HL-60 (cell line): ENCODE measurements at regions not wholly inside any gene's neighbourhood (a gene's known extent, or its start where the extent isn't known, plus 50 kb on each side); places are given as distances from the start of the nearest gene placed in this dataset.

ENCODE experiments used
- DNase-seq, 2 experiments: peaks; one replicate each; pipeline ENCODE4 v3.0.0-alpha.2; 2010 to 2020; ENCODE audit warnings: low read depth in 1 of 2, low spot score in 1 of 2
- H3K27ac ChIP-seq: fragments of 250-450 bp; sonication (Bioruptor Pico); replicated peaks from 2 replicates; pipeline ENCODE4 v1.5.1; 2020; ENCODE audit warnings: mild to moderate bottlenecking, moderate library complexity
- H3K27me3 ChIP-seq: fragments of 250-450 bp; sonication (Bioruptor Pico); 2 replicates; pipeline ENCODE4 v1.5.1; 2021; ENCODE audit warnings: mild to moderate bottlenecking, moderate library complexity; ENCODE audit not compliant: insufficient read depth, poor library complexity, severe bottlenecking
- H3K4me3 ChIP-seq: replicated peaks from 2 replicates; pipeline ENCODE4 v1.5.1; 2011; ENCODE audit warnings: mild to moderate bottlenecking, control low read depth, low read length; ENCODE audit not compliant: insufficient read depth
- CTCF ChIP-seq: IDR thresholded peaks from one replicate; pipeline ENCODE4 v1.5.1; 2011; ENCODE audit warnings: low read length, control low read depth, inconsistent platforms; ENCODE audit not compliant: insufficient read depth
- GABPA ChIP-seq: IDR thresholded peaks from 2 replicates; pipeline ENCODE4 v1.6.1; 2012; ENCODE audit warnings: low read depth
- POLR2AphosphoS5 ChIP-seq: IDR thresholded peaks from 2 replicates; pipeline ENCODE4 v1.6.1; 2012; ENCODE audit warnings: low read depth
- REST ChIP-seq: IDR thresholded peaks from 2 replicates; pipeline ENCODE4 v1.6.1; 2012; ENCODE audit warnings: low read depth; ENCODE audit not compliant: insufficient replicate concordance
- SPI1 ChIP-seq: IDR thresholded peaks from 2 replicates; pipeline ENCODE4 v1.6.1; 2012; ENCODE audit warnings: low read depth, mild to moderate bottlenecking, borderline replicate concordance

GRCh38 chr13:95433537-95433936 is 119.0 kb upstream of the CLDN10 start:
- Histone ChIP-seq H3K27me3 (no peaks in the 10 kb centered on the region), H3K4me3 (no peak overlapping the region), H3K27ac (no peak overlapping the region)
- DNase-seq = no peak
- TF ChIP-seq SPI1 = no peak
- TF ChIP-seq REST = no peak
- TF ChIP-seq CTCF = no peak
- TF ChIP-seq POLR2AphosphoS5 = no peak
- no peak for TF ChIP-seq GABPA

GRCh38 chr13:95434111-95434510 is 118.4 kb upstream of the CLDN10 start:
- H3K27me3 ChIP-seq = no peaks in the 10 kb centered on the region
- no peak overlapping the region for H3K27ac ChIP-seq
- no peak for DNase-seq
- TF ChIP-seq SPI1 = no peak
- H3K4me3 ChIP-seq = no peak overlapping the region

DNA sequence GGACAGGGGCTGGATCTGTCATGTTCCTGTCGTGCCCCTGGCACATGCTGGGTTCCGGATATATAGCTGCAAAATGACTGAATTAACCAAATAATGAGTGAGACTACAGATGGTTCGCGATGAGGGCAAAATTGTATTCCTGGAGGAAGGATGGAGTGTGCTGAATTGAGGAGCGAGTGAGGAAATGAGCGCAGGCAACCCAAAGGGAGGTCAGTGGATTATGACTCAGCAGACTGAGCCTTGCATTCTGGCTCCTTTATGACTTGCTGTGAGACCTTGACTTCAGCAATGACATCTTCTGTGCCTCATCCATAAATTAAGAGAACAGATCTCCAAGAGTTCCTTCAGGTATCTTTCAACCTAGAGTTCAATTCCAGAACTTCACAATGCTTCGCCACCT is 115.0 kb upstream of the CLDN10 start:
- no peak for TF ChIP-seq REST
- TF ChIP-seq POLR2AphosphoS5 = no peak
- TF ChIP-seq CTCF = no peak
- TF ChIP-seq GABPA = no peak
- TF ChIP-seq SPI1 = no peak
- DNase-seq = no peak
- Histone ChIP-seq H3K27ac (no peak overlapping the region), H3K4me3 (no peak overlapping the region), H3K27me3 (no peaks in the 10 kb centered on the region)

GRCh38 chr13:95438297-95438696 is 114.2 kb upstream of the CLDN10 start:
- no peak for DNase-seq
- Histone ChIP-seq H3K27me3 (no peaks in the 10 kb centered on the region), H3K4me3 (no peak overlapping the region), H3K27ac (no peak overlapping the region)
- TF ChIP-seq CTCF = no peak
- no peak for TF ChIP-seq POLR2AphosphoS5
- no peak for TF ChIP-seq SPI1
- no peak for TF ChIP-seq GABPA
- no peak for TF ChIP-seq REST
